ENCODE measurements at regions not wholly inside any gene's neighbourhood (a gene's known extent, or its start where the extent isn't known, plus 50 kb on each side); places are given as distances from the start of the nearest gene placed in this dataset.

DNA sequence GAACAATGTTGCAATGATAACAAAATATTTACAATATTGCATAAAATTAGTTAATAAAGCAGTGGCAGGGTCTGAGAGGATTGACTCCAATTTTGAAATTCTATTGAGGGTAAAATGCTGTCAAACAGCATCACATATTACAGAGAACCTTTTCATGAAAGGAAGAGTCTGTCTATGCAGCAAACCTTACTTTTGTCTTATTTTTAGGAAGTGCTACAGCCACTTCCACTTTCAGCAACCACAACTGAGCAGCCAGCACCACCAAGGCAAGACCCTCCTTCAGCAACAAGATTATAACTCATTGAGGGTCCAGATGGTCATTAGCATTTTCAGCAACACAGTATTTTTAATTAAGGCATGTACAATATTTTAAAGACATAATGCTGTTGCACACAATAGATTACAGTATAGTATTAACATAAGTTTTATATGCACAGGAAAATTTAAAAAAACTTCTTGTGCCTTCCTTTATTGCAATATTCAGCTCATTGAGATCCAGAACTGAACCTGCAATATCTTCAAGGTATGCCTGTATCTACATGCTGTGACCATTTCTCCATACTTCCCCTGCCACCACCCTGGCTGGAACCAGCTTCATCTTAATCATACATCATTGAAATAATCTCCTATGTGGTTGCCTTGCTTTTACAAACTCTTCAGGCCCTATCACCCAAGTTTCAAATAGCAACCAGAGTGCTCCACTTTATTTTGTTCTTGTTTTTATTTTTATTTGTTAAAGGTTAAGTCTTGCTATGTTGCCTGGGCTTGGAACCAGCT lies 711.2 kb downstream of the KCNA4 start:
- TF ChIP-seq, protein P1, sequence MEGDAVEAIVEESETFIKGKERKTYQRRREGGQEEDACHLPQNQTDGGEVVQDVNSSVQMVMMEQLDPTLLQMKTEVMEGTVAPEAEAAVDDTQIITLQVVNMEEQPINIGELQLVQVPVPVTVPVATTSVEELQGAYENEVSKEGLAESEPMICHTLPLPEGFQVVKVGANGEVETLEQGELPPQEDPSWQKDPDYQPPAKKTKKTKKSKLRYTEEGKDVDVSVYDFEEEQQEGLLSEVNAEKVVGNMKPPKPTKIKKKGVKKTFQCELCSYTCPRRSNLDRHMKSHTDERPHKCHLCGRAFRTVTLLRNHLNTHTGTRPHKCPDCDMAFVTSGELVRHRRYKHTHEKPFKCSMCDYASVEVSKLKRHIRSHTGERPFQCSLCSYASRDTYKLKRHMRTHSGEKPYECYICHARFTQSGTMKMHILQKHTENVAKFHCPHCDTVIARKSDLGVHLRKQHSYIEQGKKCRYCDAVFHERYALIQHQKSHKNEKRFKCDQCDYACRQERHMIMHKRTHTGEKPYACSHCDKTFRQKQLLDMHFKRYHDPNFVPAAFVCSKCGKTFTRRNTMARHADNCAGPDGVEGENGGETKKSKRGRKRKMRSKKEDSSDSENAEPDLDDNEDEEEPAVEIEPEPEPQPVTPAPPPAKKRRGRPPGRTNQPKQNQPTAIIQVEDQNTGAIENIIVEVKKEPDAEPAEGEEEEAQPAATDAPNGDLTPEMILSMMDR (conservative IDR thresholded peaks at IDR 0.05; ENCODE audit: low read depth, low read length) = no peak
- no peak for DNase-seq (ENCODE audit: low read depth)

DNA sequence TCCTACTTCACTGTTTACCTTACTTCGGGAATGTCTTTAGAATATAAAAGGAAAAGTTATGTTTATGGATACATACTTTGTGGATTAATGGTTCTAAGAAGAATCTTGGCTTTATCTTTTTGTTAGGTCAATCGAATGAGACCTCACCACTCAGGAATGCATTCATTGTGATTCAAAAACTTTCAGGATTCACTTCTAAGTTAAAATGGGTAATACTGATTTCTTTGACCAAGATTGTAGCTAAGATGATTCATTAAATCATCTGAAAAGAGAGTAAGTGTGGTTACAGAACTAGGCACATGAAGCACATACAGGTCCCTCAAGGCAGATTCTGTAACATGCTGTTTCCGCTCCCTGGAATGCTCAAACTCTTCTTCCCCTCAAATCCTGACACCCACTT lies 716.4 kb downstream of the KCNA4 start:
- TF ChIP-seq, protein P1 (conservative IDR thresholded peaks at IDR 0.05; ENCODE audit: low read depth, low read length) = no peak
- no peak overlapping the region for H3K4me3 ChIP-seq (ENCODE audit: low read depth, low read length)
- DNase-seq (ENCODE audit: low read depth) = no peak

More for the DNA sequence above, 711.2 kb downstream of the KCNA4 start:
- no peak overlapping the region for H3K4me3 ChIP-seq (ENCODE audit: low read depth, low read length)

DNA sequence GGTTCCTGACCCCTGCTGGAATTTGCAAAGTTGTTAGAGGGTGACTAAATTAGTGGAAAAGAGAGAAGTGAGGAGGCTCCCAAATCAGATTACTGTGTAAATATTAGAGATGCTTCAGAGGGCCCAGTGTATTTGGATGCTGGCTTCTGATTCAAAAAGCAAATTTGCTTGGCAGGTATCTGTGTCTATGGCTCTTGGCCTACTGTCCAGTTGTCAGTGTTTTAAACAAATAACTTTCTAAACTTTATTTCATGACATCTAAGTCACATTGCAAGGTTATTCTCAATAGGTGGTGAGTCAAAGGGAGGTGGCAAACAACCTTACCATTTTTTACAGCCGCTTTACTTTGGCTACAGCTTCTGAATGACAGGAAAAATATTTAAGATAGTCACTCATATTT lies 720.1 kb downstream of the KCNA4 start:
- no peak for DNase-seq (ENCODE audit: low read depth)
- TF ChIP-seq, protein P1 (conservative IDR thresholded peaks at IDR 0.05; ENCODE audit: low read depth, low read length) = no peak
- no peak overlapping the region for H3K4me3 ChIP-seq (ENCODE audit: low read depth, low read length)

DNA sequence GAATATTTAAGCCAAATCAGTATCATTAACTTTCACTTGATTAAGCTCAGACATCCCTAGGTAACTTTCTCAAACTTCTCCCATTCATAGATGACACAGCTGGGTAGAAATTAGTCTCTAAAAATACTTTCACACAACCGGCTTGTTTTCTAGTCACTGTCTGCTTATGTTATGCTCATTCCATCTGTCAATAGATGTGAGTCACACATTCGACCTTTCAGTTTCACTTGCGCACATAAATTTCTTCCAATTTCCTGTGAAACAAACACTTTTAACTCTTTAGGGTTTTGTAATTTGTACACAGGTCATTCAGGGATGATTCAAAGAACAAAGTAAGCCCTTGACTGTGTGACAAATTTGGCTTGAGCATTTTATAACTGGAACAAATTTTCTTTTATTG lies 723.0 kb downstream of the KCNA4 start:
- DNase-seq (ENCODE audit: low read depth) = no peak
- TF ChIP-seq, protein P1 (conservative IDR thresholded peaks at IDR 0.05; ENCODE audit: low read depth, low read length) = no peak
- H3K4me3 ChIP-seq (ENCODE audit: low read depth, low read length) = no peak overlapping the region

DNA sequence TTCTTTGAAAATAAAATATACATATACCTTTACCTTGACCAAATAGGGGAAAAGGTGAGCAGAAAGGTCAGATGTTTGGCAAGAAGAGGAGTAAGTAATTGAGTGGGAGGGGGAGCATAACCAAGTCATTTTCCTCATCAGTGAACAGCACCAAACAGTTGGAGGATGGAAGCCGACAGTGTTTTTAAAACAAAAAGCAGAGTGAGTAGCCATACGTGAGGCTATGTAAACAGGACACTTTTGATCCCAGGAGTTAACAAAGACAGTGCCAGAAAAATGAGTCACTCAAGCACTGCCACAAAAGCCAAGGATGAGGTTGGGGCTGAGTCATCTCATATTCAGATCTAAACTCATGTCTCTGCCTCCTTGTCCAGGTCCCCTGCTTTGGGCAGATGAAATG lies 734.7 kb downstream of the KCNA4 start:
- no peak overlapping the region for H3K4me3 ChIP-seq (ENCODE audit: low read depth, low read length)
- peak; percentile 83 for DNase-seq (ENCODE audit: low read depth)

DNA sequence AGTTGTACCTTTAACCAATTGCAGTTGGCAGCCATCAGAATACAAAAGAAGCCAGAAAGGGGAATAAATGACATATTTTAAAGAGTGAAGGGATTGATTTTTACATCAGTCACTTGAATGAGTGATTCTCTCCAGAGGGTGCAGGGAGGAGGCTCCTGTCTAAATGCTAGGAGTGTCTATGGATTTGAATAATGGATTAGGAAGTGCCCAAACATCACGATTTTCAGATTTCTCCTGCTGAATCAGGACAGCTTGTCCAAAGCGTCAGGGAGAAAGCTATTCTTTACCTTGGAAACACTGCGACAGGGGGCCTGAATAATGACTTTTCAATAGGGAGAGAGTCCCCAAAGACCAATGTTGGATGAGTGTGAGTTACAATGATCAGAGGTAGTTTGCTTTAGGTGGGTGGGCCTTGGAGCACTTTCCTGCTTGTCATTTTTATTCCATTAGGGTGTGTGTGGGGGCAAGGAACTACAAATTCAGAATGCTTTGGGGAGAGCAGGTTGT lies 735.5 kb downstream of the KCNA4 start:
- no peak overlapping the region for H3K4me3 ChIP-seq (ENCODE audit: low read depth, low read length)
- no peak for DNase-seq (ENCODE audit: low read depth)
- TF ChIP-seq, protein P1 (conservative IDR thresholded peaks at IDR 0.05; ENCODE audit: low read depth, low read length) = no peak

More for the DNA sequence above, 734.7 kb downstream of the KCNA4 start:
- TF ChIP-seq, protein P1 (conservative IDR thresholded peaks at IDR 0.05; ENCODE audit: low read depth, low read length) = no peak

DNA sequence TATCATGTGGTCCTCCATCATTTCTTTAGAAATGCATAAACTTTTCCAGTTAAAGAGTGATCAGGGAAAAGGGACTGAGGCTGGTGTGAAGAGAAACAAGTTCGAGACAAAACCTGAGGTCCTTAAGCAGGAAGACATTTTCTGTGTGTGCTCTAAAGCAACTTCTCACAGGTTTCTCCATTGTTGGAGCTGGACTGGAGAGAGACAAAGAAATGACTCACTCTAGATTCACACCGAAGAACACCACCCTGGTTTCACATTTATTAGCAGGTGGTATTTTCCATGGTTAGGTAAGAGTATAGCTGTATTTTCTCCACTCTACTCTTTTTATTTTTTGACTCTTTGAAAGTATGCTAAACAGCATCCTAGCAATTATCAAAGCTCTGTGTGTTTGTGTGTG lies 736.4 kb downstream of the KCNA4 start:
- no peak for DNase-seq (ENCODE audit: low read depth)
- H3K4me3 ChIP-seq (ENCODE audit: low read depth, low read length) = no peak overlapping the region
- TF ChIP-seq, protein P1 (conservative IDR thresholded peaks at IDR 0.05; ENCODE audit: low read depth, low read length) = no peak

Measured in epithelial cell of proximal tubule (primary cell).